ENCODE measurements at regions not wholly inside any gene's neighbourhood (a gene's known extent, or its start where the extent isn't known, plus 50 kb on each side); places are given as distances from the start of the nearest gene placed in this dataset.

DNA sequence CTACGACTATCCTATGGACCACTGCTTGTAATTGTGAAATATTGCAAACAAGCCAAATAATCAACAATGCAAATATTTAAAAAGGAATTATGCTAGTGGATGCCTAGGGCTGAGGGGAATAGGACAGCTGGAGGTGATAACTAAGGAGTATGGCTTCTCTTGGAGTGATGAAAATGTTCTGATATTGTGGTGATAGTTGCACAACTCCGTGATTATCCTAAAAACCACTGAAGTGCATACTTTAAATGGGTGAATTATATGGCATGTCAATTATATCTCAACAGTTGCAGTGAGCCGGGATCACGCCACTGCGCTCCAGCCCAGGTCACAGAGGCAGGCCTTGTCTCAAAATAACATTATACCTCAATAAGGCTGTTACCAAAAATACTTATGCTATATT, 125.1 kb upstream of the SH3BP4 start:
- H3K36me3 Mint-ChIP-seq (ENCODE audit: insufficient read depth): no peaks in the 10 kb centered on the region
- H3K4me1 Mint-ChIP-seq (ENCODE audit: low read depth): peaks cover 6% of the 10 kb centered on the region
- DNase-seq (ENCODE audit: low spot score, unreplicated experiment): no peak
- no peaks in the 10 kb centered on the region for H3K27me3 Mint-ChIP-seq
- TF ChIP-seq, protein P1, sequence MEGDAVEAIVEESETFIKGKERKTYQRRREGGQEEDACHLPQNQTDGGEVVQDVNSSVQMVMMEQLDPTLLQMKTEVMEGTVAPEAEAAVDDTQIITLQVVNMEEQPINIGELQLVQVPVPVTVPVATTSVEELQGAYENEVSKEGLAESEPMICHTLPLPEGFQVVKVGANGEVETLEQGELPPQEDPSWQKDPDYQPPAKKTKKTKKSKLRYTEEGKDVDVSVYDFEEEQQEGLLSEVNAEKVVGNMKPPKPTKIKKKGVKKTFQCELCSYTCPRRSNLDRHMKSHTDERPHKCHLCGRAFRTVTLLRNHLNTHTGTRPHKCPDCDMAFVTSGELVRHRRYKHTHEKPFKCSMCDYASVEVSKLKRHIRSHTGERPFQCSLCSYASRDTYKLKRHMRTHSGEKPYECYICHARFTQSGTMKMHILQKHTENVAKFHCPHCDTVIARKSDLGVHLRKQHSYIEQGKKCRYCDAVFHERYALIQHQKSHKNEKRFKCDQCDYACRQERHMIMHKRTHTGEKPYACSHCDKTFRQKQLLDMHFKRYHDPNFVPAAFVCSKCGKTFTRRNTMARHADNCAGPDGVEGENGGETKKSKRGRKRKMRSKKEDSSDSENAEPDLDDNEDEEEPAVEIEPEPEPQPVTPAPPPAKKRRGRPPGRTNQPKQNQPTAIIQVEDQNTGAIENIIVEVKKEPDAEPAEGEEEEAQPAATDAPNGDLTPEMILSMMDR (IDR thresholded peaks at IDR 0.05; ENCODE audit: unreplicated experiment): no peak
- H3K27ac Mint-ChIP-seq: no peak overlapping the region
- no peak overlapping the region for H3K4me3 Mint-ChIP-seq (ENCODE audit: low read depth)
- H3K9me3 Mint-ChIP-seq (ENCODE audit: low read depth): no peaks in the 10 kb centered on the region

DNA sequence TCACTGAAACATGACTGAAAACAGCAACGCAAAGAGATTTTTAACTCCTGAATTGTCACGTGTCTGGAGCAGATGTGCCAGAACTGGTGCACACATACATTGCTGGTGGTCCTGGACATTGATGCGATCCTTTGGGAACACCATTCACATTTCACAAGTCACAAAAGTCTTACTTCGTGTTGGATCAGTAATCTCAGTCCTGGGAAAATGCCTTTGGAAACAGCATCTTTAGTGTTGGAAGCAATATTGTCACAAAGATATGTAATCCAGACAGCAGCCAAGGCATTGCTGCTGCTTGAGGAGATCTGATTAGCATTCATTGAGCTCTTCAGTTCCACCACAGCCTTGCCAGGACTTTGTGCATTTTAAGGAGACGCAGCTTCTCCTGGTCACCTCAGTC, 126.2 kb upstream of the SH3BP4 start:
- TF ChIP-seq, protein P1 (IDR thresholded peaks at IDR 0.05; ENCODE audit: unreplicated experiment): no peak
- DNase-seq (ENCODE audit: low spot score, unreplicated experiment): no peak
- H3K27ac Mint-ChIP-seq: no peak overlapping the region
- no peaks in the 10 kb centered on the region for H3K36me3 Mint-ChIP-seq (ENCODE audit: insufficient read depth)
- H3K9me3 Mint-ChIP-seq (ENCODE audit: low read depth): no peaks in the 10 kb centered on the region
- peaks cover 6% of the 10 kb centered on the region for H3K4me1 Mint-ChIP-seq (ENCODE audit: low read depth)
- H3K4me3 Mint-ChIP-seq (ENCODE audit: low read depth): no peak overlapping the region
- no peaks in the 10 kb centered on the region for H3K27me3 Mint-ChIP-seq

DNA sequence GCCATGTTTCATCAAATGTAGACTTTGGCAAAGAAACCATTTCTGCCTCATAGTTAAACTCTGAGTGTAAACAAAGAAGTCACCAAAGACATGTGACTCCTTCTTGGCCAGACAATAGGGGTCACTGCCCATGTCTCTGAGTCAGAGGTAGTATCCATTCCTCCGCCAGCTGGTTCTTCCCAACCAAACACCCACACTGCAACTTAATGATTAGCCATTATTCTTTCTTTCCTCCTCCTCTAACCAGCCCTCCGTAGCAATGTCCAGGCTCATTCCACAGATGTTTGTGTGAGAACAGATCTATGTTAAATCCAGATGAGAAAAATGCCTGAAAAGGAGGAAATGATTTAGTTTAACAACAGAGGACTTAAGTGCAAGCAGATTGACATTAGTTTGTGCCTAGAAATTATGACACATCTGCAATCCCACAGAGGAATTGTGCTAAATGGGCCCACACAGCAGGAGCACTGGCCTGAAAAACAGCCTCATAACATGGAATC, 127.9 kb upstream of the SH3BP4 start:
- no peak overlapping the region for H3K27ac Mint-ChIP-seq
- H3K4me3 Mint-ChIP-seq (ENCODE audit: low read depth): no peak overlapping the region
- no peak for DNase-seq (ENCODE audit: low spot score, unreplicated experiment)
- no peaks in the 10 kb centered on the region for H3K27me3 Mint-ChIP-seq
- H3K9me3 Mint-ChIP-seq (ENCODE audit: low read depth): no peaks in the 10 kb centered on the region
- TF ChIP-seq, protein P1 (IDR thresholded peaks at IDR 0.05; ENCODE audit: unreplicated experiment): no peak
- H3K36me3 Mint-ChIP-seq (ENCODE audit: insufficient read depth): no peaks in the 10 kb centered on the region
- H3K4me1 Mint-ChIP-seq (ENCODE audit: low read depth): peaks cover 4% of the 10 kb centered on the region

DNA sequence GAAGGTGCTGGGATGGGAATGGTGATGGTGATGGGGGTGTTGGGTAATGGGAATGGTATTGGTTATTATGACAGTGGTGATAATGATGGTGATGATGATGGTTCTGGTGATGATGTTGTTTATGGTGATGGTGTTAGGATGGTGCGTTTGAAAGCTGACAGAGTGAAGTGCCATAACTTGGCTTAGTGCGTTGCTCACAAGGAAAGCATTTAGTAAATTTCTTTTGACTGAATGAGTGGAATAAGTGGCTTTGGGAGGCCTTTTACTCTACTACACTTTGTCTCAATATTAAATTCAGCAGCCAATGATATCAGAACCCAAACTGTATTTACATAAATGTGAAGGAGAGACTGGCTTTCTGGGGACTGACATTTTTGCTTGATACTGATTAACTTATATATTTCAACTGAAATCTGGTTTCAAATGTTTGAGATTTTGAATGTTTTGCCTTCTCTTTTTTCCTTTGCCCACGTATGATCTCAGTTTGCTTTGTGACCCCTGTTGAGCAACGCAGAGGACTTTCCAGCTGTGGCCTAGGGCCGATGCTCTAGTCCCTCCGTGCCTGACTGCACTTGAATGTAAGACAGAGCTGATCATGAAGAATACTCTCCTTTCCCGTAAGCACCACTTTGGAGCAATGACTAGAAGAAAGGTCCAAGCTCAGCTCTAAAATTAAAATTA, 128.5 kb upstream of the SH3BP4 start:
- Mint-ChIP-seq H3K4me1 (ENCODE audit: low read depth) (peaks cover 2% of the 10 kb centered on the region), H3K9me3 (ENCODE audit: low read depth) (no peaks in the 10 kb centered on the region), H3K27me3 (no peaks in the 10 kb centered on the region), H3K36me3 (ENCODE audit: insufficient read depth) (no peaks in the 10 kb centered on the region), H3K4me3 (ENCODE audit: low read depth) (no peak overlapping the region), H3K27ac (no peak overlapping the region)
- TF ChIP-seq, protein P1 (IDR thresholded peaks at IDR 0.05; ENCODE audit: unreplicated experiment): no peak
- no peak for DNase-seq (ENCODE audit: low spot score, unreplicated experiment)

DNA sequence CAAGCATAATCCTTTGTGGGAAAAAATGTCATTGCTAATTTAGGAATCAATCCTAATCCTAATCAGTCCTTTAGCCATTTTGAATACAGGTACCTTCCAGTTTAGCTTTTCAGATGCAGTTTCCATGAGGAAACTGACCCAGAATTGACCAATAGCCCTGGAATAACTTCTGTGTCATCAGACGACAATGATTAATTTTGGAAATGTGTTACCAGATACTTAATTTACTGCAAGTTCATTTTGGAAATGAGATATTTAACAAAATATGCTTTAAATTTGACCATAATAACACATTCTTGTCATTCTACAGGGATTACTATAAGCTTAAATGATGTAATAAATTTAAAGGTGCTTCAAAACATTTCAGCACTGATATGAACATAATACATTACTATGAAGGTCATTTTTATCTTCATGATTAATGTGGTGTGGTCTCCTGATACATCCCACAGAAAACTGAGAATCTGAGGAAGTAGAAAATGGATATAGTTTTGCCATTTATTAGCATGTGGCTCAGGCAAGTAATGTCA, 129.8 kb upstream of the SH3BP4 start:
- Mint-ChIP-seq H3K27ac (no peak overlapping the region), H3K4me1 (ENCODE audit: low read depth) (peaks cover 1% of the 10 kb centered on the region), H3K9me3 (ENCODE audit: low read depth) (no peaks in the 10 kb centered on the region), H3K36me3 (ENCODE audit: insufficient read depth) (no peaks in the 10 kb centered on the region), H3K4me3 (ENCODE audit: low read depth) (no peak overlapping the region), H3K27me3 (no peaks in the 10 kb centered on the region)
- TF ChIP-seq, protein P1 (IDR thresholded peaks at IDR 0.05; ENCODE audit: unreplicated experiment): no peak
- no peak for DNase-seq (ENCODE audit: low spot score, unreplicated experiment)

Measured in progenitor cell of endocrine pancreas (in vitro differentiated cells).